Astrocyte of the spinal cord (primary cell): ENCODE measurements at regions not wholly inside any gene's neighbourhood (a gene's known extent, or its start where the extent isn't known, plus 50 kb on each side); places are given as distances from the start of the nearest gene placed in this dataset.
A peak's percentile ranks its signal among the peaks of the same experiment; 100 is the strongest.

Source experiments
- DNase-seq: peaks from one replicate; pipeline ENCODE4 v3.0.0; 2011; ENCODE audit warnings: low read depth, low spot score
- H3K4me3 ChIP-seq: 2 replicates; pipeline ENCODE4 v1.5.1; 2011; ENCODE audit warnings: low read depth, mild to moderate bottlenecking, low read length, moderate library complexity
- CTCF ChIP-seq: IDR thresholded peaks from 2 replicates; pipeline ENCODE4 v1.5.1; 2012; ENCODE audit warnings: low read depth, mild to moderate bottlenecking, low read length, inconsistent platforms
- in situ Hi-C: cut with HindIII; loops from 2 replicates; pipeline ENCODE4 v1.10.0; 2017; ENCODE audit warnings: low sequenced_read_pairs

- in situ Hi-C loops, result no loop called here
- H3K4me3 ChIP-seq, result no peak overlapping the region
- TF ChIP-seq CTCF, result peak; percentile 63
Observed at GRCh38 chr1:185559684-185560331, 174.4 kb upstream of the HMCN1 start.

GRCh38 chr1:185559151-185559550 is 175.0 kb upstream of the HMCN1 start:
- DNase-seq, result no peak
- no peak overlapping the region for H3K4me3 ChIP-seq
- in situ Hi-C loops, result no loop called here
- TF ChIP-seq CTCF, result no peak

More at GRCh38 chr1:185559684-185560331, 174.4 kb upstream of the HMCN1 start:
- DNase-seq, result peak; percentile 58

GRCh38 chr1:185556561-185556960 is 177.6 kb upstream of the HMCN1 start:
- no peak overlapping the region for H3K4me3 ChIP-seq
- peak; percentile 11 for DNase-seq
- TF ChIP-seq CTCF, result no peak
- in situ Hi-C loops, result no loop called here

GRCh38 chr1:185555743-185556142 is 178.4 kb upstream of the HMCN1 start:
- no peak for TF ChIP-seq CTCF
- H3K4me3 ChIP-seq, result no peak overlapping the region
- no peak for DNase-seq
- in situ Hi-C loops, result no loop called here

GRCh38 chr1:185551008-185551407 is 183.2 kb upstream of the HMCN1 start:
- DNase-seq, result no peak
- no peak overlapping the region for H3K4me3 ChIP-seq
- in situ Hi-C loops, result no loop called here
- no peak for TF ChIP-seq CTCF

DNA sequence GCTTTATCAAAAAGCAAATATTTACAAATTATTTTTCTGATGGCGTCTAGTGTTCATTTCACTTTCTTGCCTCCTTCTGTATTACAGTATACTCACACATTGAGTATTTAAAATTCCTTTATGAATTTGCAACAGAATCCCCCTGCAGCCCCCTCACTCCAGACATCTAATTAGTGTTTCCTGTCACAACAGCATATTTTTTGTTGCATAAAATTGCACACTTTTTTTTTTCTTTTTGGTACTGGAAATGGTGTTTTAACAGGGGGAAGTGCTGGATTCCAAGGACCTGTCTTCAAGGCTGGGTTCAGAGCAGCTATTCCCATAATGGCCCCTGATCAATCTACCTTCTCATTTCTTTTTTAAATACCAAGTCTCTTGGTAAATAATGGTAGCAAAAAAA is 184.3 kb upstream of the HMCN1 start:
- in situ Hi-C loops, result no loop called here
- no peak for DNase-seq
- TF ChIP-seq CTCF, result no peak

DNA sequence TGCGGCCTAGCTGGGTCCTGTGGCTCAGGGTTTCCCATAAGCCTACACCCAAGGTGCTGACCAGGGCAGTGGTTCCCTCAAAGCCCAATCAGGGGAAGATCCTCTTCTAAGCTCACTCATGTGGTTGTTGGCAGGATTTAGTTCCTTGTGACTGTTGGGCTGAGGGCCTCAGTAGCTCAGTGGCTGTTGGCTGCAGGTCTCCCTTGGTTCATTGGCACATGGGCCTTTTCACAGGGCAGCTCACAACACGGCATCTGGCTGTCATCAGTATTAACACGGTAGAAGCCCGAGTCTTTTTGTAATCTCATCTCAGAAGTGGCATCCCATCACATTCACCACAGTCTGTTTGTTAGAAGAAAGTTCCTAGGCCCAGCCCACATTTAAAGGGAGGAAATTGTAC is 188.2 kb upstream of the HMCN1 start:
- in situ Hi-C loops, result no loop called here
- no peak for DNase-seq

More for the DNA sequence above, 184.3 kb upstream of the HMCN1 start:
- H3K4me3 ChIP-seq, result no peak overlapping the region

More for the DNA sequence above, 188.2 kb upstream of the HMCN1 start:
- no peak overlapping the region for H3K4me3 ChIP-seq
- no peak for TF ChIP-seq CTCF
